BJ (cell line): ENCODE measurements at regions not wholly inside any gene's neighbourhood (a gene's known extent, or its start where the extent isn't known, plus 50 kb on each side); places are given as distances from the start of the nearest gene placed in this dataset.

Experiments
- CTCF ChIA-PET: fragments of 350-600 bp; formaldehyde crosslinking; extraction: SDS; loops from one replicate; lab custom pipeline; 2021; ENCODE audit warnings: antibody characterized with exemption, inconsistent platforms; lab: Yijun Ruan, JAX
- POLR2A ChIA-PET: fragments of 300-600 bp; sonication (Branson Sonifier 250); formaldehyde crosslinking; extraction: SDS; loops from one replicate; lab custom pipeline; 2021; ENCODE audit warnings: antibody characterized with exemption; lab: Charles Lee
- DNase-seq: peaks from one replicate; pipeline ENCODE4 v3.0.0-alpha.2; 2011; ENCODE audit warnings: low read depth
- H3K27me3 ChIP-seq: 2 replicates; pipeline ENCODE4 v1.6.0; 2011; ENCODE audit warnings: low read length; ENCODE audit not compliant: control insufficient read depth, insufficient read depth
- H3K36me3 ChIP-seq: 2 replicates; pipeline ENCODE4 v1.5.1; 2011; ENCODE audit warnings: low read length; ENCODE audit not compliant: control insufficient read depth, insufficient read depth
- H3K4me3 ChIP-seq: 2 replicates; pipeline ENCODE4 v1.5.1; 2011; ENCODE audit warnings: low read depth, mild to moderate bottlenecking, control low read depth, low read length
- TF ChIP-seq, protein P1 (sequence below): IDR thresholded peaks from 2 replicates; pipeline ENCODE4 v1.5.1; 2011; ENCODE audit warnings: low read depth, mild to moderate bottlenecking, control low read depth, inconsistent platforms, low read length, moderate library complexity; ENCODE audit not compliant: insufficient read depth

DNA sequence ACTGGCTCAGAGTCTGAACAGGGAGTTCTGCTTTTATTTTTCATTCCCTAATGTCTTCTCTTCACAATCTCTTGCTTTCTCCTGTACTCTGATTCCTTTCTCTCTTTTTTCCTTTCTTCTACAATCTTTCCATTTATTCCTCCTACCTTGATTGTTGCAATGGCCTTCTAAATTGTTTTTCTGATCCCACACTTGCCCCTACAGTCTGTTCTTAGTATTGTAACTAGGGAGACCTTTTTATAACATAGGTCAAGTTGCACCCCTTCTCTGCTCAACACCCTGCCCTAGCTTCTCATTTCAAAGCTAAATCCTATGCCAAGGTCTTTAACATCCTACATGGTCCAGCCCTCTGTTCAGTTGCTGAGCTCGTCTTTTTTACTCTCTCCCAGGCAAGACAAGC lies 277.9 kb downstream of the GBA3 start:
- no peak for DNase-seq
- CTCF ChIA-PET: interaction anchor here (0.9 to 1.1 kb wide), 2 partner anchors 30 to 165 kb away, joined by 3 read pairs; no protein-coding TSS in a partner anchor
- TF ChIP-seq, protein P1, sequence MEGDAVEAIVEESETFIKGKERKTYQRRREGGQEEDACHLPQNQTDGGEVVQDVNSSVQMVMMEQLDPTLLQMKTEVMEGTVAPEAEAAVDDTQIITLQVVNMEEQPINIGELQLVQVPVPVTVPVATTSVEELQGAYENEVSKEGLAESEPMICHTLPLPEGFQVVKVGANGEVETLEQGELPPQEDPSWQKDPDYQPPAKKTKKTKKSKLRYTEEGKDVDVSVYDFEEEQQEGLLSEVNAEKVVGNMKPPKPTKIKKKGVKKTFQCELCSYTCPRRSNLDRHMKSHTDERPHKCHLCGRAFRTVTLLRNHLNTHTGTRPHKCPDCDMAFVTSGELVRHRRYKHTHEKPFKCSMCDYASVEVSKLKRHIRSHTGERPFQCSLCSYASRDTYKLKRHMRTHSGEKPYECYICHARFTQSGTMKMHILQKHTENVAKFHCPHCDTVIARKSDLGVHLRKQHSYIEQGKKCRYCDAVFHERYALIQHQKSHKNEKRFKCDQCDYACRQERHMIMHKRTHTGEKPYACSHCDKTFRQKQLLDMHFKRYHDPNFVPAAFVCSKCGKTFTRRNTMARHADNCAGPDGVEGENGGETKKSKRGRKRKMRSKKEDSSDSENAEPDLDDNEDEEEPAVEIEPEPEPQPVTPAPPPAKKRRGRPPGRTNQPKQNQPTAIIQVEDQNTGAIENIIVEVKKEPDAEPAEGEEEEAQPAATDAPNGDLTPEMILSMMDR: no peak
- Histone ChIP-seq H3K36me3 (no peaks in the 10 kb centered on the region), H3K27me3 (no peaks in the 10 kb centered on the region), H3K4me3 (no peak overlapping the region)
- POLR2A ChIA-PET: no interaction called here

DNA sequence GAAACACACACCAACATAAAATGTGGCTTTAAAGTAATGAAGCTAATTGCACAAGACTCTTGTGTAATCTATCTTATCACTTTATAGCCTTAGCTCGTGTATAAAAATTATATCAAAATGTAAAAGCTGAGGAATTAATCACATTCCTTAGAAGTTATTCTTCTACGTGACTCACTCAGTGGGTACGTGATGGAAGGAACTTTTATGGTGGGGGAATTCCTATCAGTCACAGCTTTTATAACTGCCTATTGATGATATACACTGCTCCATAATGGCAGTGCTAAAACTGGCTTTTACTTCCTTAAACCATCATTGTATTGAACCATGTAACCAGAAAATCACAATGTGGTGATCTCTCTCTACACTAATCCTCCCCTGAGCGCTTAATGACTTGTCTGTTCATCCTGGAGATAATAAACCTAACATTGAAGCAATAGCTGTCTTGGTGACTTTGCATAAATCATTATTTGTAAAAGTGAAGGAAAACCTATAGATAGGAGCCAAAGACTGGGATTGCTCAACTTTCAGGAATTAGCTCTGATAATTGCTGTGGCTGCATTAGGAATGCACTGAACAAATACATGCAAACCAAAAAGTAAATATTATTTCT lies 276.7 kb downstream of the GBA3 start:
- Histone ChIP-seq H3K4me3 (no peak overlapping the region), H3K27me3 (no peaks in the 10 kb centered on the region), H3K36me3 (no peaks in the 10 kb centered on the region)
- peak; percentile 11 for DNase-seq
- CTCF ChIA-PET: interaction anchor here (0.6 to 1.2 kb wide), 5 partner anchors 10 to 166 kb away, joined by 3 to 4 read pairs (median 3); no protein-coding TSS in a partner anchor
- POLR2A ChIA-PET: no interaction called here
- TF ChIP-seq, protein P1: no peak

DNA sequence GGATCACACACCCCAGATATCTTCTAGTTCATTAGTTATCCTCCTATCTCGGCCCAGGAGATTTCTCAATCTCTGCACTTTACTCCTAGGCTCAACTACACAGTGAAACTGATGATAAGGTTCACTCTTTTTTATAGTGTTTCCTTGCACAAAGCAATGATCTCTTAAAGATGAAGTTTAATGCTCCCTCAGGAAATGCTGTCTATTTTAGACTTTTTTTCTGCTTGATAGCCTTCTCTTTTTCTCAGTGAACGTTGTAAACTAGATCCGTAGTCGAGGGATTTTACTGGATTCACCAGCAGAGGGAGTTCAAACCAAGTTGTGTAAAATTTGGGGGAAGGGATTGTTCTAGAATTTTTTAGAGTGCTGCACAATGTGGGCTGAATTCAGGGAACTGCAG lies 269.6 kb downstream of the GBA3 start:
- POLR2A ChIA-PET: no interaction called here
- TF ChIP-seq, protein P1: peak; percentile 56
- Histone ChIP-seq H3K36me3 (no peaks in the 10 kb centered on the region), H3K27me3 (no peaks in the 10 kb centered on the region), H3K4me3 (no peak overlapping the region)
- CTCF ChIA-PET: interaction anchor here (0.9 kb wide), 1 partner anchor 15 kb away, joined by 3 read pairs; no protein-coding TSS in a partner anchor
- no peak for DNase-seq

DNA sequence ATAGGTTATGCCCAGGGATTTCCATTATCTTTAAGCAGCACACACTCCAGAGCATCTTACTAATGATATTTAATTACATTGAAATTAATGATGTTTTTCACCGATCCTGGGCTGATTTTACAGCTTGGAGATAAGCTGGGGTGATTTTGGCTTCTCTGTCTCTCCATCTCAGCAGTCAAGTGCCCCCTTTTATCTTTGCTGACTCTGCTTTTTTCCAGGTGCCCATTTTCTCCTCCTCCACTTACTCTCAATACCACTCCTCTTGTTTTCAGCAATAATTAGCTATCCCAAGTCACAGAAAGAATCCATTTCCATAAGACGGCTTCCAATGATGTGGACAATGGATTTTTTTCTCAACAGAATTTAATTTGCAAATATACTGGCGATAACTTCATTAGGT lies 266.7 kb downstream of the GBA3 start:
- Histone ChIP-seq H3K4me3 (no peak overlapping the region), H3K27me3 (no peaks in the 10 kb centered on the region), H3K36me3 (no peaks in the 10 kb centered on the region)
- TF ChIP-seq, protein P1: no peak
- DNase-seq: no peak
- CTCF ChIA-PET: interaction anchor here (1.3 kb wide), 1 partner anchor 9 kb away, joined by 4 read pairs; no protein-coding TSS in a partner anchor
- POLR2A ChIA-PET: no interaction called here

DNA sequence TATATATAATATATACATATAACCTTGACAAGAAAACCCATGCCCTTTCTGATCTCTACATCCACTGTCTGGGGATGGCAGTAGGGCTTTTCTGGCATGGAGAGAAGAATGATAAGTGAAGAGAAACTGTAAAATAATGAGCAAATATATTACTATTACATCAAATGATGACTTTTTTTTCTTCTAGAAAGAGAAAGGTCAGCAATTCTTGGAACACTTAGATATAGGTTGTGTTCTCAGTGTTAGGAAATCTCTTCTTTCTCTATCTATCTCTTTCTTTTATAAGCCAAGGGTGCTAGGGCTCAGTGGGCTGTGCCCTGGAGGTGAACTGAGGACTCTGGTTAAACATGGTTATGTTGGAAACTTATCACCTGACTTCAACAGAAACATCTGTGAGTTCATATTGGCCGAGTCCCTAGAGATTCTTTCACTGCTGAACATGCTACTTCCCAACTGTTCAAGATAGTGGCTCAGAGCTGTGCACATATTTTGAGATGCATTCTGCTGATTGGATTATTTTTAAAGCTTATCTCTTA lies 265.1 kb downstream of the GBA3 start:
- CTCF ChIA-PET: no interaction called here

More for the DNA sequence above, 265.1 kb downstream of the GBA3 start:
- TF ChIP-seq, protein P1: no peak
- no peak overlapping the region for H3K4me3 ChIP-seq
- no peak for DNase-seq
- POLR2A ChIA-PET: no interaction called here
- H3K27me3 ChIP-seq: no peaks in the 10 kb centered on the region
- no peaks in the 10 kb centered on the region for H3K36me3 ChIP-seq
